GM21619 (cell line): ENCODE measurements at regions not wholly inside any gene's neighbourhood (a gene's known extent, or its start where the extent isn't known, plus 50 kb on each side); places are given as distances from the start of the nearest gene placed in this dataset.

Experiments
- ATAC-seq: cut with Tn5 transposase; IDR thresholded peaks from one replicate; pipeline ENCODE4 v1.9.1; 2021; ENCODE audit not compliant: unreplicated experiment

- no peak for ATAC-seq
Measured at GRCh38 chr2:107197594-107198294, 311.8 kb upstream of the ST6GAL2 start.

DNA sequence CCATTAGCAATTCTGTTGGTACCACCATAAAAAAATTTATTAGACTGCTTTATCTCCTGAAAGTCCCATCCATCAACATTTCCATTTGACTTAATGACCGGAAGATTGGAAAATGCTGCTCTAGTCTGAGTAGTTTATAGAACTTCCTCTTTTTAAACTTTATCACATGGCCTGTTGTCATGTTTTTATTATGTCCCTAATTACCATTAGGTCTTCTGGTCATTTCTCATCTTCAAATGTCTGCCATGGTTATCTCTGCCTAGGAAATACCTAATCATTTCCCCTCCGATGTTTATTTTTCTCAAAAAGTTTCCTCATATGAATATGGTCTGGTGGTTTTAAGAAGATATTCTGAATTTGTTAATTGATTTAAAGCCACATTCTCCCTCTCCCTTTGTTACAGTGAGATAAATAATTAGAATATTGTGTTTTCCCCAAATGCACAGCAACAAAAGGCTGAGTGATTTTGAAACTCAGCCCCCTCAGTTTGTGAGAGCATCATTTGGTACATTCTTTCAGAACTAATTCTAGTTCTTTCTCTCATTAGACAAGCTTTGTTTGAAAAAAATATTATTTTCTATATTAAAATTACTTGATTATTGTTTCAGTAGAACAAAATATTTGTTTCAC lies 317.1 kb upstream of the ST6GAL2 start:
- no peak for ATAC-seq

GRCh38 chr2:107215401-107216350 lies 329.7 kb upstream of the ST6GAL2 start:
- ATAC-seq = no peak

DNA sequence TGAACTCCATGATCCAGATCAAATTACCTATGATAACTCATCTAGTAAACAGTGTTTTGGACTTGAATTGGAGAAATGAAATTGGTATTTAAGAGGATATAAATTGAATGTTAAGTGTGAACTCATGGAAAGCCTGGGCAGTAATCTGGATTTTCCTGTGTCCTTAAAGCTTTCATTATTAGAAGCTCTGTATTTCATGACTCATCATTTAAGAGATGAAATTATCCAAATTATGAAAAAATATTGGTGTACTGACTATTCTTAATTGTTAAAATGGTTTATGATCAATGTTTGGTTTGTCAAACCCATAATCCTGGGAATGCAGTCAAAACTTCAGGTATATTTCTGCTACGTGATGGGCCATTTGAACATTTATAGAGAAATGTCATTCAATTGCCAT lies 332.2 kb upstream of the ST6GAL2 start:
- no peak for ATAC-seq

GRCh38 chr2:107222466-107222865 lies 336.5 kb upstream of the ST6GAL2 start:
- no peak for ATAC-seq

GRCh38 chr2:107235491-107236254 lies 349.7 kb upstream of the ST6GAL2 start:
- no peak for ATAC-seq

GRCh38 chr2:107242811-107243210 lies 356.8 kb upstream of the ST6GAL2 start:
- no peak for ATAC-seq

GRCh38 chr2:107248932-107249331 lies 363.0 kb upstream of the ST6GAL2 start:
- no peak for ATAC-seq

GRCh38 chr2:107255744-107256143 lies 369.8 kb upstream of the ST6GAL2 start:
- ATAC-seq = no peak

- ATAC-seq = no peak
Measured at GRCh38 chr2:107258531-107259407, 372.8 kb upstream of the ST6GAL2 start.

DNA sequence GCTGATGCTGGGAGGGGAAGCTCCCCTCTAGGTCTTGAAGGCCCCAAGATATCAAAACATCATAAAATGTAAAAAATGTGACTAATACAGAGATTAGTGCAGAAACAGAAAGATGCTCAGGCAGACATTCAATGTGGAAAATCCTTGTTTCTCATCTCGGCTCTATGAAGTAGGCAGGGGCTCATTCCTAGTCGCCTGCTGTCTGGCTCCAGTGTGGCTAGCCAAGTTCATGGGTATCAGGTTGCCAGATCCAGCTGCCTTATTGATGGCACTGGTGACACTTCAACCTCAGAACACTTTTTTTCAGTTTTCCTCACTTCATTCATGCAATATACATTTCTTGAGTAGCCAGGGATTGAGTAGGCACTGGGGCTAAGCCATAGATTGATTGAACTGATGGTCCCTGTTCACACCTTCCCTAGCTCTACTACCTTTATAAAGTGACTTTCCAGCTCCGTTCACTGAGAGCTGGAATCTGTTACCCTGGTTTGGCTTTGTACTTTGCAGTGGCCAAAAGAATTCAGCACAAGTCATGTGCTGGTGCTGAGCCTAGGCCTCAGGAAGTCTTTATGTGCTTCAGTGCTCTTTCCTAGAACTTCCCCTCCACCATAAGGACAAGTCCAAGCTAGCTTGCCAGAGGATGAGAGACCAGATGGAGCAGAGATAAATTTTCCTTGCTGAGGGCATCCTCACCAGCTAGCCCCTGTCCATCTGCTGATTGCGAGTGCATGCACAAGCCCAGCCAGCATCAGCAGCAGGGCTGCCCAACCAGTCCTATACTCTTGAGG lies 373.6 kb upstream of the ST6GAL2 start:
- no peak for ATAC-seq

DNA sequence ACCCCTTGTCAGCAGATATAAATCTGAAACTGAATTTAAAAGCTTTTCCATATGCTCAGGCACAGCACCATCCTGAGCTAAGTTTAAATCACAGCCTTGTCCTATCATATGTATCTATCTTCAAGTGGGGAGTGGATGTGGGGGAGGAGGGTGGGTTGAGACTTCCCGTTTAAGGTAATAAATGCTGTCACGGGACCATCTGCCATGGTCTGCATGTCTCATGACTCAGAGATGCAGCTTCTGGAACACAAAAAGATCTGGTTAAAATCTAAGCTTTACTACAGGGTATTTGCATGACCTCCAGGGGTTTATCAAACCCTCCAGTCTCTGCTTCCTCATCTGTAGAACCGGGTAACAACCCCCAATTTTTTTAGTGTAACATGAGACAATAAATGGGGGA lies 377.7 kb upstream of the ST6GAL2 start:
- no peak for ATAC-seq

GRCh38 chr2:107264184-107264583 lies 378.2 kb upstream of the ST6GAL2 start:
- ATAC-seq = no peak

GRCh38 chr2:107266555-107266954 lies 380.6 kb upstream of the ST6GAL2 start:
- ATAC-seq = no peak

DNA sequence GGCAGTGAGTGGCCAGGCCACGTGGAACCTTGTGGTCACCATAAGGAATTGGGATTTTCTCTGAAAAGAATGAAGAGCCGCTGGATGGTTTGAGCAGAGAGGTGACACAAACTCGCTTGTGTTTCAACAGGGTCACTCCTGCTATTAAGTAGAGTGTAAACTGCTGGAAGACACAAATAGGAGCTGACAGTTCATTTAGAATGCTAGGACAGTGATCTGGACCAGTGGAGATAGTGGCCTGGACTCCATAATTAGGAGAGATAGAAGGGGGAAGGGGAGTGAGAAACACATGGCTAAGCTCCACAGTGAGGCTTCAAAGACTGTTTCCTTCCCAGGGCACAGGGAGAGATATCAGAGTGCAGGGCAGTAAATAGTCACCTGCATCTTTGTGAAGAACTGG lies 381.1 kb upstream of the ST6GAL2 start:
- ATAC-seq = no peak

- no peak for ATAC-seq
Measured at GRCh38 chr2:107276034-107276433, 390.1 kb upstream of the ST6GAL2 start.

DNA sequence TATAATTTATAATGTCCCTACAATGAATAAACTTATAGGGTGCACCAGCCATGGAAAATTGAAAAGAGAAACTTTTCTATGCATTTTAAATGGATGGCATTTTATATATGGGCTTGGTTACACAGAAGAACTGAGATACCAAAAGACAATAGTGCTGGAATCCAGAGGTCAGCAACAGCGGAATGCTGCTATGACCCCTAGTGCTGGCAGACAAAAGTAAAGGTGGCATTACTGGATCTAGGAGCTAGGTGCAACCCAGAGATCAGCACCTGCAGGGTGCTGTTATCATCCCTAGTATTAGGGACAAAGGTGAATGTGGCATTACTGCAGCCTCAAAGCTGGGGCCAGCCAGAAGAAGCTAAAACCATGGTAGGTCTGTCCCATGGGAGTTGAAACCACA lies 392.7 kb upstream of the ST6GAL2 start:
- no peak for ATAC-seq

GRCh38 chr2:107281637-107282036 lies 395.7 kb upstream of the ST6GAL2 start:
- no peak for ATAC-seq

- no peak for ATAC-seq
Measured at GRCh38 chr2:107282135-107282534, 396.2 kb upstream of the ST6GAL2 start.
